GM21381 (cell line): ENCODE measurements at regions not wholly inside any gene's neighbourhood (a gene's known extent, or its start where the extent isn't known, plus 50 kb on each side); places are given as distances from the start of the nearest gene placed in this dataset.

ENCODE experiments used
- ATAC-seq: cut with Tn5 transposase; IDR thresholded peaks from one replicate; pipeline ENCODE4 v1.9.1; 2021; ENCODE audit warnings: mild to moderate bottlenecking, moderate library complexity; ENCODE audit not compliant: unreplicated experiment

- no peak for ATAC-seq
Observed at GRCh38 chr10:25661632-25662031, 272.4 kb upstream of the MYO3A start.

GRCh38 chr10:25666276-25666675, 267.8 kb upstream of the MYO3A start:
- ATAC-seq: no peak

GRCh38 chr10:25675204-25675603, 258.8 kb upstream of the MYO3A start:
- no peak for ATAC-seq

GRCh38 chr10:25675615-25676014, 258.4 kb upstream of the MYO3A start:
- no peak for ATAC-seq

- no peak for ATAC-seq
Observed at GRCh38 chr10:25678220-25678619, 255.8 kb upstream of the MYO3A start.

- ATAC-seq: no peak
Observed at GRCh38 chr10:25678666-25679065, 255.4 kb upstream of the MYO3A start.

- ATAC-seq: no peak
Observed at GRCh38 chr10:25682203-25682851, 251.7 kb upstream of the MYO3A start.

- no peak for ATAC-seq
Observed at GRCh38 chr10:25683344-25683743, 250.7 kb upstream of the MYO3A start.

GRCh38 chr10:25687521-25687920, 246.5 kb upstream of the MYO3A start:
- no peak for ATAC-seq

- ATAC-seq: no peak
Observed at GRCh38 chr10:25689346-25690100, 244.5 kb upstream of the MYO3A start.

- no peak for ATAC-seq
Observed at GRCh38 chr10:25692761-25693160, 241.3 kb upstream of the MYO3A start.

- ATAC-seq: no peak
Observed at GRCh38 chr10:25694206-25694933, 239.7 kb upstream of the MYO3A start.

- ATAC-seq: no peak
Observed at GRCh38 chr10:25694971-25695370, 239.1 kb upstream of the MYO3A start.

- ATAC-seq: no peak
Observed at GRCh38 chr10:25695586-25695985, 238.4 kb upstream of the MYO3A start.

- no peak for ATAC-seq
Observed at GRCh38 chr10:25696013-25696708, 237.9 kb upstream of the MYO3A start.

- no peak for ATAC-seq
Observed at GRCh38 chr10:25697412-25697811, 236.6 kb upstream of the MYO3A start.

GRCh38 chr10:25698638-25699037, 235.4 kb upstream of the MYO3A start:
- no peak for ATAC-seq

- no peak for ATAC-seq
Observed at GRCh38 chr10:25699631-25700030, 234.4 kb upstream of the MYO3A start.

GRCh38 chr10:25701652-25702051, 232.4 kb upstream of the MYO3A start:
- ATAC-seq: no peak

- no peak for ATAC-seq
Observed at GRCh38 chr10:25704622-25705021, 229.4 kb upstream of the MYO3A start.

GRCh38 chr10:25707572-25707971, 226.5 kb upstream of the MYO3A start:
- ATAC-seq: no peak
